GM23248 (cell line): ENCODE measurements at regions not wholly inside any gene's neighbourhood (a gene's known extent, or its start where the extent isn't known, plus 50 kb on each side); places are given as distances from the start of the nearest gene placed in this dataset.

Experiments
- EZH2 ChIP-seq: fragments of 200-600 bp; sonication (generic); IDR thresholded peaks from 2 replicates; pipeline ENCODE4 v1.6.1; 2018; ENCODE audit warnings: antibody characterized with exemption, mild to moderate bottlenecking; ENCODE audit not compliant: insufficient read depth, poor library complexity, severe bottlenecking
- EZH2phosphoT487 ChIP-seq: fragments of 200-600 bp; sonication (generic); IDR thresholded peaks from 2 replicates; pipeline ENCODE4 v1.6.1; 2018; ENCODE audit warnings: antibody characterized with exemption, moderate library complexity, mild to moderate bottlenecking, low read depth; ENCODE audit not compliant: insufficient read depth

- TF ChIP-seq EZH2phosphoT487 (no peak), EZH2 (no peak)
These were observed 134.1 kb upstream of the TSHZ3 start for GRCh38 chr19:31483226-31483857.
